ENCODE measurements at regions not wholly inside any gene's neighbourhood (a gene's known extent, or its start where the extent isn't known, plus 50 kb on each side); places are given as distances from the start of the nearest gene placed in this dataset.

DNA sequence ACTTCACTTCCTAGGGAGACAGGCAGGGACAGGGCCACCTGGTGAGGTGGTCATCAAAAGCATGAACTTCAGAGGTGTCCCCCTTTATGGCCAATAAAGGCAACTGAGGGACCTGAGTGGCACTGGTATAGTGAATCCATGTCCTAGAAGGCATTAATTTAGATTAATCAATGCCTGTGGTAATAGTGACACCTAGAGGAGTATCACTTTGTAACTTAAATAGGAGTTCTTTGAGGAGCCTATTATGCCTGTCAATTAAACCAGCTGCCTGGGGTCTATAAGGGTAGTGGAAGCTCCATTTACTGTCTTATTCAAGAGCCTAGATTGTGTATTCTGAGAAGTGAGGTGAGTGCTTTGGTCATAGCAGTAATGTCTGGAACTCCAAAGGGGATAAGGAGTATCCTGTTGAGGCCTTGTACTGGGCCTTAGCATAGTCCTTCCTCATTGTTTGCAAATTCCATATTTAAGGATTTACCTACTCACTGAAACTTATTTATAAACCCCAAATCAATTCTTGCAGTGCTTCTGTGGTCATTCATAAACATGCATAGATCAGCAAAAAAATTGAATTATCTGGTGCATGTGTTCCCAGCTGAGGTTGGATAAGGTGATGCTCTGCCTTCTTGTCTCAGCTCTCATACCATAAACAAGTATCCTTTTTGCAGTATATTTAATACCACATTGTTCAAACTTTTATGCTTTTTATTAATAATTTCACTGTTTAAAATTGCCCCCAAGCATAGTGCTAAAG is 213.8 kb upstream of the RADX start:
- no peak for TF ChIP-seq POLR2A (IDR thresholded peaks at IDR 0.05; ENCODE audit: low read depth, low read length)
- TF ChIP-seq, protein P1, sequence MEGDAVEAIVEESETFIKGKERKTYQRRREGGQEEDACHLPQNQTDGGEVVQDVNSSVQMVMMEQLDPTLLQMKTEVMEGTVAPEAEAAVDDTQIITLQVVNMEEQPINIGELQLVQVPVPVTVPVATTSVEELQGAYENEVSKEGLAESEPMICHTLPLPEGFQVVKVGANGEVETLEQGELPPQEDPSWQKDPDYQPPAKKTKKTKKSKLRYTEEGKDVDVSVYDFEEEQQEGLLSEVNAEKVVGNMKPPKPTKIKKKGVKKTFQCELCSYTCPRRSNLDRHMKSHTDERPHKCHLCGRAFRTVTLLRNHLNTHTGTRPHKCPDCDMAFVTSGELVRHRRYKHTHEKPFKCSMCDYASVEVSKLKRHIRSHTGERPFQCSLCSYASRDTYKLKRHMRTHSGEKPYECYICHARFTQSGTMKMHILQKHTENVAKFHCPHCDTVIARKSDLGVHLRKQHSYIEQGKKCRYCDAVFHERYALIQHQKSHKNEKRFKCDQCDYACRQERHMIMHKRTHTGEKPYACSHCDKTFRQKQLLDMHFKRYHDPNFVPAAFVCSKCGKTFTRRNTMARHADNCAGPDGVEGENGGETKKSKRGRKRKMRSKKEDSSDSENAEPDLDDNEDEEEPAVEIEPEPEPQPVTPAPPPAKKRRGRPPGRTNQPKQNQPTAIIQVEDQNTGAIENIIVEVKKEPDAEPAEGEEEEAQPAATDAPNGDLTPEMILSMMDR (IDR thresholded peaks at IDR 0.05; ENCODE audit: extremely low read depth in 1 of 2, insufficient read depth in 1 of 2, low read depth in 1 of 2, low read length in 2 of 2), result no peak
